ENCODE measurements at regions not wholly inside any gene's neighbourhood (a gene's known extent, or its start where the extent isn't known, plus 50 kb on each side); places are given as distances from the start of the nearest gene placed in this dataset.

DNA sequence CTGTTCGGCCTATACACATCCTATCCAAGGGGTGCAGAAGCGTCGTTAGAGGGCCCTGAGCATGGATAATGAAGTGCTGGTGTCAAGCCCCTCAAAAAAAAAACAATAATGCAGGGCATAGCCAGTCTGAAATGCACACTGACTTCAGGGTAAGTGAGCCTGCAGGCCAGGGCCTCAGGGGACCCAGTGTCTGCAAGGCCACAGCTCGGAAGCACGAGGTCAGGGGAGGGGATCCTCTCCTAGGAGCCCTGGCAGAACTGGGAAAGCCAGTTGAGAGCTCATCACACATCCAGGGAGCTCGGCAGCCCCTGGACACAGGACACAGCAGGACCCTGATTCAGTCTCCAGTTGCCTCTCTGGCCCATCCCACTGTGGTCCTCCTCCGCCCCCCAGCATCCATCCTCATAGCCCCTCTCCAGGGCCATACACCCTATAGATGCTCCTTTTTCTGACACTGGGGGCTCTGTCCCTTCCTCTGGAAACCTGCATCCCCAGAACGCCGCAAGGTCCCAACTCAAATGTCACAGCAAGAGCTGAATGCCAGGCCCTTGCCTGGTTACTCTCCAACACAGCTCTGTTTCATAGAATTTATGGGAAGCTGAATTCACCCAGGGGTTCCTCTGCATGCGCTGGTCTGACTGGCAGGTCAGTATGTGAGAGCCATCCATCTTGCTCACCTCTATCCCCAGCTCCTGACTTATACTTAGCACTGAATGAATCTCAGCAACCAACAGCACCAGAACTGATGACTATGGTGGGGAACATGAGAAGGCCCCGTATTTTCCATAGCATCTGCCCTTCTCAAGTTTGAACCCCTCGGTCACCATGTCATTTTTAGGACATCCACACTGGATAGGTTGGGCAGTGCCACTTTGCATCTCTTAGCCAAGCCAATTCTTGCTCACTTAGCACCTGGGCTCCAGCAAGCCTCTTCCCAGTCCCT lies 717.0 kb upstream of the IGFBP3 start:
- CTCF ChIA-PET: no interaction called here
- DNase-seq (ENCODE audit: low spot score): no peak
- POLR2A ChIA-PET (ENCODE audit: low non-redundant PET): no interaction called here
- no peak overlapping the region for H3K27ac ChIP-seq
- TF ChIP-seq, protein P1, sequence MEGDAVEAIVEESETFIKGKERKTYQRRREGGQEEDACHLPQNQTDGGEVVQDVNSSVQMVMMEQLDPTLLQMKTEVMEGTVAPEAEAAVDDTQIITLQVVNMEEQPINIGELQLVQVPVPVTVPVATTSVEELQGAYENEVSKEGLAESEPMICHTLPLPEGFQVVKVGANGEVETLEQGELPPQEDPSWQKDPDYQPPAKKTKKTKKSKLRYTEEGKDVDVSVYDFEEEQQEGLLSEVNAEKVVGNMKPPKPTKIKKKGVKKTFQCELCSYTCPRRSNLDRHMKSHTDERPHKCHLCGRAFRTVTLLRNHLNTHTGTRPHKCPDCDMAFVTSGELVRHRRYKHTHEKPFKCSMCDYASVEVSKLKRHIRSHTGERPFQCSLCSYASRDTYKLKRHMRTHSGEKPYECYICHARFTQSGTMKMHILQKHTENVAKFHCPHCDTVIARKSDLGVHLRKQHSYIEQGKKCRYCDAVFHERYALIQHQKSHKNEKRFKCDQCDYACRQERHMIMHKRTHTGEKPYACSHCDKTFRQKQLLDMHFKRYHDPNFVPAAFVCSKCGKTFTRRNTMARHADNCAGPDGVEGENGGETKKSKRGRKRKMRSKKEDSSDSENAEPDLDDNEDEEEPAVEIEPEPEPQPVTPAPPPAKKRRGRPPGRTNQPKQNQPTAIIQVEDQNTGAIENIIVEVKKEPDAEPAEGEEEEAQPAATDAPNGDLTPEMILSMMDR (conservative IDR thresholded peaks at IDR 0.05; ENCODE audit: low read depth): no peak

DNA sequence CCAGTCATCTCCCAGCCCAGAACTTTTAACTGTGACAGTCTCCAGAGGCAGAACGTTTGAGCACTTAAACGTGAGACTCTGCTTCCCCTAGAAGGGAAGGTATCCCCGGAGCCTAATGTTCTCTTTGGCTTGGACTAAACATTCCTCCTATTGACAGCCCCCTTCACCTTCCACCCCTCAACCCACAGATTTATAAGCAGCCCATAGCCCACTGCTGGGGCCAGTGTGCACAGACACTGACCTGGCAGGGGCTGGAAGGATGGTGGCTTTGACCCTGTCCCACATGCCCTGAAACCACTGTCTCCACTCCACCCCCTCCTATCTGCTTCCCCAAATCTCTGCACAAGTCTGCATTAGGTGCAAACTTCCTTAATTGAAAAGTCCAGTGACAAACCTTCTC lies 715.0 kb upstream of the IGFBP3 start:
- POLR2A ChIA-PET (ENCODE audit: low non-redundant PET): no interaction called here
- TF ChIP-seq, protein P1 (conservative IDR thresholded peaks at IDR 0.05; ENCODE audit: low read depth): no peak
- no peak overlapping the region for H3K27ac ChIP-seq
- no peak for DNase-seq (ENCODE audit: low spot score)
- CTCF ChIA-PET: no interaction called here

DNA sequence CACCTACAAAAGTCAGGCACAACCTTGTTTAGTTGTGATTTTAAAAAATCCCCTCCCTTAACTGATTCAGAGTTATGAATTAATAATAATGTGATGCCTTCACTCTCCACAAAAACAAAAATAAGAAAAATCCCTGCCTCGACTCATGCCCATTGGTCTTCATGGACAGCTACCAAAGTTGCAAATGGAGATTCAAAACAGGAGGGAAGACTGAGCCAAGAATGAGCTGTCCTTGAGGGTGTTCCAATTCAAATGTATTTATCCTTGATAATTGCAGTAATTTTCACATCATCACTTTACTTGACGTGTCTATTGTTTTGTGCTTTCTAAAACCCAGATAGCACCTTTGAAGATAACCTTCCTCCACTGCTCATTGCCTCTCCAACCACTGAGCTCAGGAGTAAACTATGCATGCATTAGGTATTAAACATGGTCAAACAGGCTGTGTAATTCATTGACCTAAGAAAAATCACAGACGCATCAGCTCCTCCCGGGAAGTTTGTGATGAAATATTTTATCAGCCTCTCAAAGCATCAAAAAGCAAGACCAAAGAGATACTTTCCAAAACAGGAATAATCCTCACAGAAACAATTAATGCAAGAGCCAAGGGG lies 712.7 kb upstream of the IGFBP3 start:
- TF ChIP-seq, protein P1 (conservative IDR thresholded peaks at IDR 0.05; ENCODE audit: low read depth): no peak
- POLR2A ChIA-PET (ENCODE audit: low non-redundant PET): no interaction called here
- CTCF ChIA-PET: no interaction called here
- no peak for DNase-seq (ENCODE audit: low spot score)
- no peak overlapping the region for H3K27ac ChIP-seq

DNA sequence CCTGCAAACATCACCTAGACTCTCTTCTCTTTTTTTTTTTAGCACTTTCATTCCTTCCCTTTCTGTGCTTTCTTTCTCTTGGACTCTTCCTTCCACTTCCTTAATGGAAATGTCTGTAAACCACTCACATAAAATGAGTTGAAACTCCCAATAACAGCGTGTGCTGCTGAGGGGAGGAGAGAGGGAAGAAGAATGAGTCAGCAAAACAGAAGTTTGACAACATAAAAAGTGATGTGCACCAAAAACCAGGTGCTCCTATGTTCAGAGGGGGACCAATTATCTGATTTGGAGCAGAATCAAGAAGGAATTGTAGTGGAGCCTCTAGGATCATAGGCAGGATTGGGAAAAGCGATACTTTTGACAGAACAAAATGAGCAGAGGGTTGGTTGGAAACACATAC lies 712.1 kb upstream of the IGFBP3 start:
- no peak for DNase-seq (ENCODE audit: low spot score)
- TF ChIP-seq, protein P1 (conservative IDR thresholded peaks at IDR 0.05; ENCODE audit: low read depth): no peak
- ChIA-PET POLR2A (ENCODE audit: low non-redundant PET) (no interaction called here), CTCF (no interaction called here)
- H3K27ac ChIP-seq: no peak overlapping the region

DNA sequence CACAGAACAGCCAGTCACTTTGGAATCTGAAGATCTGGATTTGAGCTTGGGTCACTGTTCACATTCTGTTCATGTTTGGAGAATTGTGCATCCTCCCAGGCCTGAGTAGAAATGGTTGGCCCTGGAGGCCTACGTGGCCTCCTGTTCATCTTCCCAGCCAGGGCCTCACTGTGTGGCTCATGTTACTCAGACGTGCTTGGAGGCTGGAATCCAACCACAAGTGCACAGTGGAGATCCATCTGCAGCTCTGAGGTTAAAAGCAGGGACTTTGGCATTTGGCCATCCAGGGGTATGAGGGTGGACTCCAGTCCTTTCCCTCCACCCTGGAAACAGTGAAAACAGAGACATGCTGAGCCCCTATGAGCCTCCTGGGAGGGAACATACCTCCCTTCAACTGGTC lies 709.0 kb upstream of the IGFBP3 start:
- CTCF ChIA-PET: interaction anchor here (0.6 kb wide), 2 partner anchors 132 to 315 kb away, joined by 4 read pairs; no protein-coding TSS in a partner anchor
- H3K27ac ChIP-seq: no peak overlapping the region
- POLR2A ChIA-PET (ENCODE audit: low non-redundant PET): no interaction called here
- TF ChIP-seq, protein P1 (conservative IDR thresholded peaks at IDR 0.05; ENCODE audit: low read depth): no peak
- no peak for DNase-seq (ENCODE audit: low spot score)

DNA sequence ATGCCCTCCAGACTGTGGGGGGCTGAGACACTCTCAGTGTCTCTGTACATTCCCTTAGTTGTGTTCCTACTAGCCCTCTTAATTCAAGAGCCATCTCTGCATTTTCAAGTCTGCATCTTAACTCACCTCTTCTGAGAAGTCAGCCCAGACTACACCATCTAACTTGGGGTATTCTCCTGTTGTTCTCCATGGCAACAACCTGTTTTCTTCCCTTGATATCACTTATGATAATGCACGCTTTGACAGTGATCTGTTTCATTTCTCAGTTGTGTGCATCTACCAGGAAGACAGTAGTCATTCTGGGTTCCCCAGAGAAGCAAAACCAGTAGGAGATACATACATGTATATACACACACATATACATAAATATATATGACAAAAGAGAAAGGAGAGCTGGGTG lies 707.3 kb upstream of the IGFBP3 start:
- ChIA-PET POLR2A (ENCODE audit: low non-redundant PET) (no interaction called here), CTCF (no interaction called here)

More for the DNA sequence above, 707.3 kb upstream of the IGFBP3 start:
- no peak for DNase-seq (ENCODE audit: low spot score)
- TF ChIP-seq, protein P1 (conservative IDR thresholded peaks at IDR 0.05; ENCODE audit: low read depth): no peak
- no peak overlapping the region for H3K27ac ChIP-seq

Measured in RWPE1 (cell line).